ENCODE measurements at regions not wholly inside any gene's neighbourhood (a gene's known extent, or its start where the extent isn't known, plus 50 kb on each side); places are given as distances from the start of the nearest gene placed in this dataset.

- no peak for DNase-seq
Observed at GRCh38 chr11:20311444-20311843, 52.1 kb upstream of the HTATIP2 start.

DNA sequence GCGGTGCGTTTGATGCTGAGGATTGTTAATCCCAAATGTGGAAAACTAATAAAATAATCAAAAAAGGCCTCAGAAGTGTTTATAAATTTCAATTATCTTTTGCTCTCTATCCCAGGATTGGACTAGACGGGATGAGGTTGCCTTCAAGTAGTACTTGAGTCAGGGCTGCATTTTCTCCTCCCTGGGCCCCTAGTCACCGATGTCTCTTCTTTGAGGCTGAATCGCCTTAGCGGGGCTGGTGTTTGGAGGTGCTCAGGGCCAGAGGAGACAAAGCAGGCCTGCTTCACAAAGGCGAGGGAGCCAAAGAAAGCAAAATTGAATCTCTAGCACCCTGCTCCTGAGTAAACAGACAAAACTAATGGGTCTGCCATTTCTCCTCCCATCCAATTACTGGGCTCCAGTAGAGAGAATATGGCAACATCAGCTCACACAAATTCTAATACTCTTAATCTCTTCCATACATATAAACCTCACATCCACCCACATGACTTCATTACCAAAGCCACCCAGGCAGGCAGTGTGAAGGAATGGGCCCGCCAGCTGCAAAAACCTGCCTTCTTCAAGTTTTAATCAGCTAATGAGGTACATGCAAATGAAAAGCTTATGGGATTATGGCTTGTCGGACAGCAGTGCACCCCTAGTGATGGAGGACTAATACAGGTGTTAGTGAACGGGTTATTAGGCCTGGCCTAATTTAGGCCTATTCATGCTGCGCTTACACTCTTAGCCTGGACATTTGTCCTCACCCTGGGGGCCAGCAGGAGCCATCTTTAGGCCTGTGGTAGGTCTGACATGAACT lies 52.7 kb upstream of the HTATIP2 start:
- no peak for DNase-seq

GRCh38 chr11:20310137-20310536 lies 53.4 kb upstream of the HTATIP2 start:
- no peak for DNase-seq

DNA sequence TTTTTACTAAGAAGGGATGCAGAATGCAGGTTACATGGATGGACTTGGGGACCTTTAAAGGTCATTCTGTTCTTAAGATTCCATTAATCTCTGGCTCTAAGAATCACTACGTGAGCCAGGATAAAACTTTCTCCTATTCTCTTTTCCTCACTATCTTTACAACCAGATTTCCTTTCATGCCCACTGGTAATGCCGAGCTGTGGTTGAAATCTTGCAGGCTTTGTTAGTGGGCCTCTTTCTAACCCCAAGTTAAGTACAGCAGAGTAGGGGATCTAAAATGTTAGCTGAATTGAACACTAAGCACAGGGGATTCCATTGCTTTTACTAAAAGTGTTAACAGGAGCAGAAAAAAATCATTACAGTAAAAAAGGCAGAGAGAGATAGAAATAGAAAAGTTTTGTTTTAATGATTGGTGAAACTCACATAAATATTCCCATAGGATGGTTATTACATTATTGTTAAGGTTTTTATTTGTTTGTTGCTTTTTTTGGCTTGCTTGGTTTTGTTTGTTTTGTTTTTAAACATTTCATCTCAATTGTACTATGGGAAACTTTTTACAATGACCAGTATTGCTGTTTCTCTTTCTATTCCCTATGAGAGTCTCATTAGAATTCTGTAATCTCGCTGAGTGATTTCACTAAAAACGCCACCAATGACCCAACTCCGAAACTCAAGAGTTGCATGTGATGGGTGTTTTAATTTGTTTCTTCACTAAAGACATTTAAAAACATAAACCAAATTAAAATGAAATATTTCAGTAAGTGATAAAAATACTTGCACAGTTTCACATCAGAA lies 54.1 kb upstream of the HTATIP2 start:
- no peak for DNase-seq

GRCh38 chr11:20308601-20309000 lies 54.9 kb upstream of the HTATIP2 start:
- no peak for DNase-seq

- DNase-seq: no peak
Observed at GRCh38 chr11:20303391-20303965, 60.0 kb upstream of the HTATIP2 start.

DNA sequence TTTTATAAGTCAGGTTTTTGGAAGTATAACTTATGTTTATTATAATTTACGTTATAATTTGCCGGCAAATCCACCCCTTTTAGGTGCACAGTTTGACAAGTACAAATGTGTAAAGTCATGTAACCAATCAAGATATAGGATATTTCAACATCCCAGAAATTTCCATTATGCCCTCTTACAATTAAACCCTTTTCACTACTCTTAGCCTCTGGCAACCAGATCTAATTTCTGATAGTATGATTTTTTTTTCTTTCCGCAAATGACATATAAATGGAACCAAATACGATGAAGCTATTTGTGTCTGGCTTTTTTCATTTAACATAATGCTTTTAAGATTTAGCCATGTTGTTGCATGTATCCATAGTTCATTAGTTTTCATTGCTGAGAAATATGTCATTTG lies 69.5 kb upstream of the HTATIP2 start:
- DNase-seq: no peak

GRCh38 chr11:20293531-20293930 lies 70.0 kb upstream of the HTATIP2 start:
- DNase-seq: no peak

GRCh38 chr11:20289732-20290131 lies 73.8 kb upstream of the HTATIP2 start:
- DNase-seq: no peak

DNA sequence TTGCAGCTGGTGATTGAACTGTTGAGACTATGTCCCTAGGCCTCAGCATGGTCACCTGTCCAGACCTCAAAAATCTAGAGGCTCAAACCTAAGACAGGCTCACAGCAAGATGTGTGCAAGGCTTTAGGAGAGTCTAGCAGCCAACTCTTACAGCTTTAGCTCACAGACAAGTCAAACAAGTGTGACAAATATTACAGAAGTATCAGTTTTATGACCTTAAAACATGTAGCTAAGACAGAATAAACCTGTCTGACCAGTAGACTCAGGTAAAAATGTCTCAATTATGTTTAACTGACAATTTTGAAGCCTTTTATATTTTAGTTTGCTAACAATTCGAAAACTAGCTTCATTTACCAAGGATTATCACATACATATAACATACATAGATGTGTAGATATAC lies 80.0 kb upstream of the HTATIP2 start:
- no peak for DNase-seq

DNA sequence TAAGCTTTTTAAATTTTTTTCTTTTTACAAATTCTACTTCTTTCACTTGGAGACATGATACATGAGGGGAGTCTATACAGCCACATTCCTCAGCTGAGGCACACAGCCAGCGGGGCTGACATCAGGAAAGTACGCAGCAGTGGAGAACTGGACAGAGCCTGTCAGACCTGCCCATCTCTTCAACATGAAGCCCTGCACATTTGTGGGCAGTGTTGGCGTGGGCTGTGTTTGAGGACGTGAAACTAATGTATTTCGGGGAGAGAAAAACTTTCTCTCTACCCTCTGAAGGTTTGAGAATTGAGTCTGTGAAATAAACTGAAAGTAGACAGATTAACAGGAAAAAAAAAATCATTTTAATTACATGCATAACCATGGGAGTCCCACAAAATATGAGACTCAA lies 84.8 kb upstream of the HTATIP2 start:
- no peak for DNase-seq

- no peak for DNase-seq
Observed at GRCh38 chr11:20277014-20277413, 86.5 kb upstream of the HTATIP2 start.

GRCh38 chr11:20275987-20276965 lies 87.2 kb upstream of the HTATIP2 start:
- no peak for DNase-seq

DNA sequence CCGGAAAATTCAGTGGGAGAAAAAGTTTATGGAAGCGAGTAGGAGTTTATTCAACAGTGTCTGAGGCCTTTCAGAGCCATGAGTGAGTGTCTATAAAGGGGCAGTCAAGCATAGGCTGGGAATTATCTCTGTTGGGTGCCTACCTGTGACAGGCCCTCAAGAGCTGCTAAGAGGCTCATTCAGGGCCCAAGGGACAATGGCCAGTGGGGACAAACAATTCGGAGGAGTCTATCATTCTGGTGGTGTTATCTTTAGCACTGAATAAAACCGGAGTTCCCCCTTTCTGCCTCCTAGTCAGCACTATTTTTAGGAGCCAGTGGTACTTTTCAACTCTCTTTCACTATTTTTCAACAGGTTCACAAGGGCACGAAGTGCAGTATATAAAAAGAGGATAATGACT lies 89.5 kb upstream of the HTATIP2 start:
- DNase-seq: no peak

GRCh38 chr11:20261526-20261925 lies 101.3 kb upstream of the DBX1 start:
- peak; percentile 32 for DNase-seq

GRCh38 chr11:20260307-20260706 lies 100.0 kb upstream of the DBX1 start:
- DNase-seq: no peak

DNA sequence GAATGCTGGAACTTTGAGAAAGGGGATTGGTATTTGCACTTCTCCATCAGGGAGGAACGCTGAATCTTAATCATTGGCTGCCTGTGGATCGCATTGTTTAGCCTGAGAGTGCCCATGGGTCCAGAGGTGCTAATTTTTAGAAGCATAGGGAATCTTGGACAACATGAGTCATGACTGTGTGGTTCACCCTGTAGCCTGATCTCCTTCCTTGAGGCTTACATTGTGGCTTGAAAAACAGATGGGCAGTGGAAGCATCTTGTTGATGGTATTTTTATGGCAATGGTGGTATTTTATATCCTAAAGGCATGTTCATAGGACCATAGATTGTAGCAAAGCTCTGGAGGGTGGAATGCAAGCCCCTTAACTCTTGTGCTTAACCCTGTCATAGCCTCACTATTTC lies 99.2 kb upstream of the DBX1 start:
- DNase-seq: peak; percentile 13

- DNase-seq: no peak
Observed at GRCh38 chr11:20258376-20258895, 98.2 kb upstream of the DBX1 start.

- DNase-seq: no peak
Observed at GRCh38 chr11:20256925-20257324, 96.7 kb upstream of the DBX1 start.

DNA sequence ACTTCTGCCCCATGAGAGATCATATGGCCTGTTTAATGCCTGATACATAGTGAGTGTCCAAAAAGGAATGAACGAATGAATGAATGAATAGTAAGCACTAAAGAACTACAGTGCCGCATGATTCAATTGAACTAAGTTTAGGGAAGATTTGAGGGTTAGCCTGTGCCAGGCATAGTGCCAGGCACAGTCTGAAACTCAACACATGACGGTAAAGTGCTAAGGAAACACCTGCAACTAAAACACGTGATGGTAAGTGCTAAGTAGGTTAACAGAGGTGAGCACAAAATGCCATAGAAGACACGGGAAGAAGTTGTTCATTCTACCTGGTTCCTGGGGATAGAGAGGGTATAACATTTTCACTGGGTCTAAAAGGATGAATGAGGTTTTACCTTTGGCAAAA lies 93.5 kb upstream of the DBX1 start:
- DNase-seq: no peak

DNA sequence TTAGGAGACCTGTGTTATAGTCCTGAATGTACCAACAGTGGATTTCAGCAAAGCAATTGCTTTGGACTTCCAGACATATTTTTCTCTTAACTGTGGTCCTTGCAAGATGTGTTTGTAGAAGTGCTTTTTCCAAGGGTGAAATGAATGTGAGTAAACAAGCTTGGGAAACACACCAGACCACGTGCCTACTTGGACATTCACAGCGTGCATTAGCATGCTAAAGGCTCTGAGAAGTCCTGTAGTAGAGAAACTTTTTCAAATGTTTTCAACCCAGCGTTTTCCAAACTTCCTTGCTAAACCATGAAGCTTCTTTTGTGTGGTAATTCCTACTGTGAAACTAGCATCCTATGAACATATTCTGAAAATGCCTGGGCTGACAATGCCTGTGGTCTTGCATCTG lies 91.2 kb upstream of the DBX1 start:
- no peak for DNase-seq

- DNase-seq: no peak
Observed at GRCh38 chr11:20250644-20251247, 90.5 kb upstream of the DBX1 start.

Measured in fibroblast of upper back skin (primary cell).